Natural killer cell treated with Interleukin-12 subunit alpha and Interleukin-12 subunit beta and Interleukin-15 and Interleukin-18, amount 100 ng/mL, for 72 hours (primary cell): ENCODE measurements at regions not wholly inside any gene's neighbourhood (a gene's known extent, or its start where the extent isn't known, plus 50 kb on each side); places are given as distances from the start of the nearest gene placed in this dataset.
"Not testable (repeated sequence)": the region's sequence is repeated elsewhere in the genome, so short reads cannot be mapped to it uniquely, and the experiment has no call there.

Source experiments
- ATAC-seq, 2 donors: fragments of 150-1000 bp; cut with Tn5 transposase in 1 of 2; sonication (Bioruptor Pico), chemical (Tn5 transposase) in 1 of 2; 2 replicates each; pipeline ENCODE4 v1.10.0; 2021
- DNase-seq: peaks from one replicate; pipeline ENCODE4 v3.0.0; 2022; ENCODE audit warnings: low spot score
- H3K27ac Mint-ChIP-seq, 2 donors: 1 replicate in 1 of 2; 2 replicates in 1 of 2; pipeline ENCODE4 v1.8.0; 2022; ENCODE audit warnings: mixed read lengths in 2 of 2, mild to moderate bottlenecking in 1 of 2, moderate library complexity in 1 of 2
- H3K27me3 Mint-ChIP-seq, 2 donors: 1 replicate in 1 of 2; 2 replicates in 1 of 2; pipeline ENCODE4 v1.8.0; 2022; ENCODE audit warnings: mixed read lengths in 2 of 2
- H3K36me3 Mint-ChIP-seq: one replicate; pipeline ENCODE4 v1.8.0; 2022; ENCODE audit warnings: mixed read lengths
- H3K4me1 Mint-ChIP-seq, 2 donors: 1 replicate in 1 of 2; 2 replicates in 1 of 2; pipeline ENCODE4 v1.8.0; 2022; ENCODE audit warnings: low read depth in 2 of 2, mixed read lengths in 2 of 2, mild to moderate bottlenecking in 1 of 2
- H3K4me3 Mint-ChIP-seq: one replicate; pipeline ENCODE4 v1.8.0; 2022; ENCODE audit warnings: mixed read lengths
- H3K9me3 Mint-ChIP-seq: 2 replicates; pipeline ENCODE4 v1.8.0; 2022; ENCODE audit warnings: mixed read lengths

DNA sequence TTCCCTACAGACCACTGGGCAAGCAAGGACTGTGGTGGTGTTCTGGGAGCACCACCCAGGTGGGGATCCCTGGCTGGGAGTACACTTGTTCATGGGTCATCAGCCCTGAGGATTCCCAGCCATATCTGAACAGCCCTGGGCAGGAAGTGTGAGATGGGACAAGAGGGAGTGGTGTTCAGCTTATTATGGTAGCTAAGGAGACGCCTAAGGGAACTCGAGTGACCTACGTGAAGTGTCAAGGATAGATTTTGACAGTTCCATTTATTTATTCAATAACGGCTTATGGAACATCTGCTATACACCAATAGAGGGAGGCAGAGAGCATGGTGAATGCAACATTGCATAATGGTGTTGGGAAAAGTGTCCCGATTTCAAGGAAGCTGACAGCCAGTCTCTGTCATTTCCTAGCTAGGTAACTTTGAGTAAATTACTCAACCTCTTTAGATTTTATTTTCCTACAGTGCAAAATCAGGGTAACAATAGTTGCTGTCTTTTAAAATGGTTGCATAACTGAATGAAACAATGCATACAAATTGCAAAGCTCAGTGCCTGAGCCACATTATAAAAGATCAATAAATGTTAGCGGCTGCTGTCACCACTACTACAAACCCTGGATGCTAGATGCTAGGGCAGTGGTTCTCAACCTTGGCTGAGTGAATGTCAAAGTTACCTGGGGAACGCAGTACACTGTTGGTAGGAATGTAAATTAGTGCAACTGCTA, 534.1 kb downstream of the GRIN2A start:
- Mint-ChIP-seq H3K36me3 (no peaks in the 10 kb centered on the region), H3K27ac (no peak overlapping the region), H3K9me3 (peaks cover 7% of the 10 kb centered on the region), H3K27me3 (peaks cover 13 to 21% of the 10 kb centered on the region in 2 donors), H3K4me3 (no peak overlapping the region), H3K4me1 (no peaks in the 10 kb centered on the region)
- ATAC-seq (peak in 1 of 2 donors; percentile 15), DNase-seq (no peak)

DNA sequence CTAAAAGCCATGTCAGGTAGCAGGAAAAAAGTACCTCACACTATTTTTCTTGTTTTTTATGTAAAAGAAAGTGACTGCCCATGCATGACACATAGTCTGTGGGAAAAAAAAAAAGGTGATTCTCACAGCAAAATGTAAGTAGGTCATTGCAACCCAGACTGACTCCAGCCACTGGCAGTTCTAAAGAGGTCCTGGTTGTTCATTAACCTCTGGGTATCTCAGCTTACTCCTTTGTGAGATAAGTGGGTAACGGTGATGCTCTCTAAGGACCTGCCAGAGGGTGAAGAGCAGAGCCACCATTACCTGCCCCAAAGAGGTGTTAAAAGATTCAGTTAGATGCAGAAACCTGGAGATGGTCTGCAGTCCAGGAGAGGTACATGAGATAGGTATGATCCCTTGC, 531.9 kb downstream of the GRIN2A start:
- peaks cover 12 to 27% of the 10 kb centered on the region in 2 donors for H3K27me3 Mint-ChIP-seq
- H3K36me3 Mint-ChIP-seq = no peaks in the 10 kb centered on the region
- H3K9me3 Mint-ChIP-seq = peaks cover 7% of the 10 kb centered on the region

DNA sequence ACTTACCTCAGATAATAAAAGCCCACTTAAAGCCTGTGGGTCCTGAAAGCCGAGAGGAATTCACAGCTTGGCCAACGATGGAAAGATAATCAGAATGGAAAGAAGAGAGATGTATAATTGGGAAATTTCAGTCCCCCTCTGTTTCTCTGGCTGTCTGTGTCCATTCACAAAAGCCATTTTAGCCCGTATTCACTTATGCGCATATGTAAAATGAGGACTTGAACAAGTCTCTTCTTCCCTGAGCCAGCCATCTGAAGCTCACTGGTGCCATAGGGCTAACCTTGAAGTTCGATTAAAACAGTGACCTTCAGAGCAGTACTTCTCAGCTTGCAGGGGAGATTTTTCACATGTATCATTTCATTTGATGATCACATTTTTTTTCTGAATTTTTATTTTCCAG, 527.2 kb downstream of the GRIN2A start:
- Mint-ChIP-seq H3K4me3 (no peak overlapping the region), H3K27ac (no peak overlapping the region), H3K9me3 (no peaks in the 10 kb centered on the region), H3K27me3 (peaks cover 2 to 11% of the 10 kb centered on the region in 2 donors), H3K4me1 (no peaks in the 10 kb centered on the region), H3K36me3 (no peaks in the 10 kb centered on the region)
- ATAC-seq = no peak
- no peak for DNase-seq

More for the DNA sequence above, 531.9 kb downstream of the GRIN2A start:
- no peak overlapping the region for H3K27ac Mint-ChIP-seq
- H3K4me1 Mint-ChIP-seq = no peaks in the 10 kb centered on the region
- no peak for ATAC-seq
- no peak for DNase-seq
- H3K4me3 Mint-ChIP-seq = no peak overlapping the region

DNA sequence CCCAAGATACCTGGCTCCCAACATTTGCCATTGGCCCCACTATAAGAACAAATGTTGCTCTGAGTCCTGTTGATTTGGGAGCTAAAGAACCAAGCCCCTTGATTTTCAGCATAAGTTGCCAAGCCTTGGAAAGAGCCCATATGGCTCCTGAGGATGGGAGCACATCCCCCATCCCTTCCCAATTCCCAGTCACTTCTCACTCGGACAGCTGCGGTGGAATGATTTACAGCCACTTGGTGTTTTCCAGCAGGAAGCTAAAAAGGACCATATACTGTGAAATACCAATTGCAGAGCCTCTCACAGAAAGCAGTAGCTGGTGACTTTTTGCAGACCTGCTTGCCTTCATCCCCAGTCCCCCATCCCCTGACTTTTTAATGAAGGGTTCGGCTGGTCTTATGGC, 524.6 kb downstream of the GRIN2A start:
- no peaks in the 10 kb centered on the region for H3K36me3 Mint-ChIP-seq
- H3K4me1 Mint-ChIP-seq = no peaks in the 10 kb centered on the region
- H3K27ac Mint-ChIP-seq = no peak overlapping the region
- no peaks in the 10 kb centered on the region for H3K9me3 Mint-ChIP-seq
- ATAC-seq (no peak), DNase-seq (no peak)
- H3K4me3 Mint-ChIP-seq = no peak overlapping the region
- H3K27me3 Mint-ChIP-seq = peaks cover 2 to 15% of the 10 kb centered on the region in 2 donors

DNA sequence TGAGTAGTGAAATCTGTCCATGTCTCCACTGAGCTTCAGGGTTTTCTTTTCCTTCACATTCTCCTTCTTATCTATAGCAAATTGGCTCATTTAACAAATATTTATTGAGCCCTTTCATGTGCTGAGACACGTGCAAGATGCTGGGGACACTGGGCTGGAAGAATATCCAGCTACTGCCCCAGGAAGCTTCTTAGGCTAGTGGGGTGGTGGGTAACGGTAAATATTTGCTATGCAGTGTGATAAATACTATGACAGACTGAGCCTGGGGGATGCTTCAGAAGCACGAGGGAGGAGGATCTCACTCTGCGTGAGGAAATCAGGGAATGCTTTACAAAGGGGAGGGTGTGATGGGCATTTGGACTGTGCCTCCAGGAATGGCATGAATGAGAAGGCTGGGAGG, 524.1 kb downstream of the GRIN2A start:
- H3K36me3 Mint-ChIP-seq = no peaks in the 10 kb centered on the region
- H3K9me3 Mint-ChIP-seq = no peaks in the 10 kb centered on the region
- H3K27me3 Mint-ChIP-seq = peaks cover 2 to 14% of the 10 kb centered on the region in 2 donors
- no peak overlapping the region for H3K4me3 Mint-ChIP-seq
- H3K4me1 Mint-ChIP-seq = no peaks in the 10 kb centered on the region
- no peak for ATAC-seq
- H3K27ac Mint-ChIP-seq = no peak overlapping the region
- no peak for DNase-seq

DNA sequence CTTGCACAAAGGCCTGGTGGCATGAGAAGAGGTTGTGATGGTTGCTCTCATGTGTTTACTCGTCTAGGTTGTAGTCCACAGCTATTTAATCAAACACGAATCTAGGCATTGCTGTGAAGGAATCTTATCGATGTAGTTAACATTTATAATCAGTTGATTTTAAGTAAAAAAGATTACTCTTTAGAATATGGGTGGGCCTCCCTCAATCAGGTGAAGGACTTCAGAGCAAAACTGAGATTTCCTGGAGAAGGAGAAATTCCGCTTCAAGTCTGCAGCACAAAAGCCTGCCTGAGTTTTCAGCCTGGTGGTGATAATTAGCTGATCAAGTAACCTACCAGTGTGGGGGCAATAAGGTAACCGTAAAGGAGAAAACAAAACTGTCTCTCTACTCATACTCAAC, 523.6 kb downstream of the GRIN2A start:
- Mint-ChIP-seq H3K9me3 (no peaks in the 10 kb centered on the region), H3K4me1 (no peaks in the 10 kb centered on the region), H3K4me3 (no peak overlapping the region), H3K36me3 (no peaks in the 10 kb centered on the region), H3K27me3 (peaks cover 2 to 13% of the 10 kb centered on the region in 2 donors), H3K27ac (no peak overlapping the region)
- DNase-seq = no peak
- no peak for ATAC-seq

DNA sequence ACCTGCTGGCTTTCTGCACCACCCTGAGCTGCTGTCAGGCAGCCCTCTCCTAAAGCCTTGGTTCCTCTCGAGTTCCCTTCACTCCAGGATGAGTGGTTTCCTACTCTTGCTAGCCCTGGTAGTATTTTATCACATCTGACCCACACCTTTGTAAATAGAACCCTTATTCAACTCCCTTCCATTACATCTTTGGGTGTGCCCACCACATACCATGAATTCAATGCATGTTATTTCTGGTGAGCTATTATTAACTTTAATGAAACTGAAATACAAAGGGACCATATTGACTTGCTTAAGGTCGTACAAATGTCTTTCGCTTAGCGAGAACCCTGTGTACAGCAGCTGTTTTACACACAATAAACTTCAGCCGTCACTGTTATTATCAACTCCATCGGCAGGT, 521.3 kb downstream of the GRIN2A start:
- Mint-ChIP-seq H3K27ac (no peak overlapping the region), H3K36me3 (no peaks in the 10 kb centered on the region), H3K4me1 (no peaks in the 10 kb centered on the region), H3K4me3 (no peak overlapping the region), H3K9me3 (no peaks in the 10 kb centered on the region), H3K27me3 (peaks cover under 1 to 14% of the 10 kb centered on the region in 2 donors)
- no peak for ATAC-seq
- DNase-seq = no peak

DNA sequence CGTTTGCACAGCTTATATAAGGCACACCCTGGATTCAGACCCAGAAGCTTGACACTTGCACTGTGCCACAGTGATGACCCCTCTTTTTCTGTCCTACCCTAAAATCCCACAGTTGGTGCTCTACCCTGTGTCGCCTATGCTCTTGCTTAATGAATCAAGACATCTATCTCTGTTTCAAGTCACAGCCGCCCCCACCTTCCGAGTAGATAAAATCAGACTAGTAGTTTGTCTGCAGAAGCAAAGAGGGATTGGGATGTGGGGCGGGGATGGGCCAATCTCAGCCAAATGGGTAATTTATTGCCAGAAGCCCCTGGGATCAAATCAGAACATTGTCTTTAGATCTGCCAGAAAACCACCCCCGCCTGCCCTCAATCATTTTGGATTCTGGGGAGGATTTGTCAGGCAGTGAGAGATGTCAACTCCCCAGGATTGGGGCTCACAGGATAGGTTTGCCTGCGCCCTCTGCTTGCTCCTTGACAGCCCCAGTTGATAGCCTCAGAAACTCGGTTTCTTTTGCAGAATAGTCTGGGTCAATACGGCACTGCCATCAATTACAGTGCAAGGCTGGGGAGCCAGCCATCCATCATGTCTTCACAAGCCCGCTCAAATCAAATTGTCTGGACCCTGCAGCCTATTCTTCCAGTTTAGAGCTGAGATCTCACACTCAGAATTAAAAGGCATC, 520.8 kb downstream of the GRIN2A start:
- Mint-ChIP-seq H3K9me3 (no peaks in the 10 kb centered on the region), H3K36me3 (no peaks in the 10 kb centered on the region), H3K4me3 (no peak overlapping the region), H3K4me1 (no peaks in the 10 kb centered on the region), H3K27me3 (peaks cover 2 to 14% of the 10 kb centered on the region in 2 donors), H3K27ac (no peak overlapping the region)
- ATAC-seq (no peak), DNase-seq (no peak)

DNA sequence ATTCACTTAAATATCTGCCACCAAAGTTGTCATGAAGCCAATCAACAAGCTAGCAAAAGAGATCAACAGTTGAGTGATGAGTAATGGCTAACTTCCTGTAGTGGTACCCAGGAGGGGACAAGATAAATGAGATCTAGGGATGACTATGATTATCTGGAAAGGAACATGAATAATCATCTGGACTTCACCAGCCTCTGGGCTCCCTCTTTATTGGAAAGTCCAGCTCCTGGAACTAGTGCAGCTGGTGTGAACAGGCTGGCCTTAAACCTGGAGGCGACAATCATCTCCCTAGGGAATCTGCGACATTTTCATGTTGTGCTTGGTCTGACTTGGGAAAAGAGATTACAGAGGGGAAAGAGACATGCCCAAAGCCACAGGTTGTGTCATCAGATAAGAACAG, 518.6 kb downstream of the GRIN2A start:
- Mint-ChIP-seq H3K9me3 (no peaks in the 10 kb centered on the region), H3K36me3 (no peaks in the 10 kb centered on the region), H3K4me1 (no peaks in the 10 kb centered on the region), H3K4me3 (no peak overlapping the region), H3K27me3 (peaks cover 4 to 23% of the 10 kb centered on the region in 2 donors), H3K27ac (no peak overlapping the region)
- no peak for DNase-seq
- no peak for ATAC-seq

DNA sequence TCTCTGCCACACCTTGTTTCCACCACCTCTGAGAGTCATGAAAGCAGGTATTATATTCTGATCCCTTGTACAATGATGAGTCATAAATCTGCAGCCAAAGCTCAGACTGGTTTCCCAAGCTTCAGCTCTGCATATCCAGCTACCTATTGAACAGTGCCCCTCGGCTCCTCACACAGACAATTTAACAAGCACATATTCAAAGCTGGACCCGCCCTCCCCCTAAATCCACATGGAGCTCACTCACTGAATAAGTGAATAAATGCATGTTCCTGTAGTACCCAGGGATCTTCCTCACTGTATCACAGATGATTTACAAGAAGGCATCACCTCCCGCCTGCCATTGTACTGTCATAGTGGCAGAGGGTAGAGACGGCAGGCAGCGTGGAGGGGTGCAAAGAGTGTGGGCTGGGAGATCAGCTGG, 516.4 kb downstream of the GRIN2A start:
- Mint-ChIP-seq H3K36me3 (no peaks in the 10 kb centered on the region), H3K9me3 (no peaks in the 10 kb centered on the region), H3K4me1 (no peaks in the 10 kb centered on the region)

DNA sequence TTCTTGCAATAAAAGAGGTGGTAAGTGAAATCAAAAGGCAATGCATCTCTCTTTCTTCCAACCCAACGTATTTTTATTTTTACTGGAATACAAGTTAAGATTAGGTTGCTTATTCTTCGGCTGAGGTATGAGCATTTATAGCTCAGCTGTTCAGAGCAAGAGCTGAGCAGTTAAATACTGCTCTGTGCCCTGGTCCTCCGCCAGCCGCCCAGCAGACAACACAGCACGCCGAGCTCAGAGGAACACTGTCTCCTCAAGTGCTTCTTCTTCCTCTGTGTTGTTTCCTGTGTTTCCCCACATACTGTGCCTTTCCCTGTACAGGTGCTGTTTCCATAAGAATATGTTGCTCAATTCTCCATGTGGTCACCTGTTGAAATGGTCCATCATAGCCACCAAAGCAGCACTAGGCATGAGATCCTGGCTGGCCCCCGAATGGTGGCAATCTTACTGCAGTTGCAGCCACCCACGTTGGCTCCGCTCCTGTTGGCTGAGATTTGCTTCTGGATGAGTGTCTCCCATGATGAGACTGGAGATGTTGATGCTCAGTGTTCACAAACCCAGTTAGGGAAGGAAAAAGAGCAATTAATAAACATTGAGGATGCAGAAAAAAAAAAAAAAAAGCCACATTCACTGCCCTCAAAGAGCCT, 515.3 kb downstream of the GRIN2A start:
- no peaks in the 10 kb centered on the region for H3K9me3 Mint-ChIP-seq
- no peaks in the 10 kb centered on the region for H3K36me3 Mint-ChIP-seq
- DNase-seq (no peak), ATAC-seq (no peak)
- H3K4me3 Mint-ChIP-seq = no peak overlapping the region
- H3K4me1 Mint-ChIP-seq = no peaks in the 10 kb centered on the region
- H3K27ac Mint-ChIP-seq = no peak overlapping the region
- peaks cover 4 to 22% of the 10 kb centered on the region in 2 donors for H3K27me3 Mint-ChIP-seq

More for the DNA sequence above, 516.4 kb downstream of the GRIN2A start:
- no peak overlapping the region for H3K27ac Mint-ChIP-seq
- H3K27me3 Mint-ChIP-seq = peaks cover 4 to 23% of the 10 kb centered on the region in 2 donors
- no peak overlapping the region for H3K4me3 Mint-ChIP-seq
- no peak for ATAC-seq
- no peak for DNase-seq

DNA sequence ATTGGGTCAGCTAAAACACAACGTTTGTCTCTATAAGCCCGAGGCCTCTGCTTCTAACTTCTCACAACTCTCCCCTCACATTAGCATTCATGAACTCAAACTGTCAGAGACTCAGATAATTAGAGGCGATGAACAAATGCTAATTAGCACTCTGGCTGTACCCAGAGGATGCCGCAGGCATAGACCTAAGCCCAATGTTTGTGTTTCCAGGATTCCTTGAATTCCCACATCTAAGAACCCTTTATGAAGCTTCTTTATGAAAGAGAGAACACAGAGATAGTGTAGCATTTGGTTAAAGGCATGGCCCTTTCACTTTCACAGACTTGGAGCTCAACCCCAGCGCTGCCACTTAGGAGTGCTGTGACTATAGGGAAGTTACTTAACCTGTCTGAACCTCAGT, 512.2 kb downstream of the GRIN2A start:
- DNase-seq = no peak
- Mint-ChIP-seq H3K27me3 (peaks cover 4 to 12% of the 10 kb centered on the region in 2 donors), H3K4me3 (no peak overlapping the region), H3K36me3 (no peaks in the 10 kb centered on the region), H3K4me1 (no peaks in the 10 kb centered on the region), H3K27ac (no peak overlapping the region), H3K9me3 (no peaks in the 10 kb centered on the region)
- ATAC-seq = no peak

DNA sequence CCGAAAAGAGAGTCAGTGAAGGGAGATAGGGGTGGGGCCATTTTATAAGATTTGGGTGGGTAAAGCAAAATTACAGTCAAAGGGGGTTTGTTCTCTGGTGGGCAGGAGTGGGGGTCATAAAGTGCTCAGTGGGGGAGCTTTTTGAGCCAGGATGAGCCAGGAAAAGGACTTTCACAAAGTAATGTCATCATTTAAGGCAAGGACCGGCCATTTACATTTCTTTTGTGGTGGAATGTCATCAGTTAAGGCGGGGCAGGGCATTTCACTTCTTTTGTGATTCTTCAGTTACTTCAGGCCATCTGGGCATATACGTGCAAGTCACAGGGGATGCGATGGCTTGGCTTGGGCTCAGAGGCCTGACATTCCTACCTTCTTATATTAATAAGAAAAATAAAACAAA, 511.6 kb downstream of the GRIN2A start:
- H3K36me3 Mint-ChIP-seq, ATAC-seq, H3K9me3 Mint-ChIP-seq, H3K4me3 Mint-ChIP-seq, H3K27ac Mint-ChIP-seq, H3K4me1 Mint-ChIP-seq, DNase-seq: not testable (repeated sequence)
- H3K27me3 Mint-ChIP-seq = peaks cover 4 to 16% of the 10 kb centered on the region in 2 donors
